NB4 (cell line): ENCODE measurements at regions not wholly inside any gene's neighbourhood (a gene's known extent, or its start where the extent isn't known, plus 50 kb on each side); places are given as distances from the start of the nearest gene placed in this dataset.

Experiments
- POLR2A ChIP-seq: IDR thresholded peaks from 2 replicates; pipeline ENCODE4 v1.6.1; 2011; ENCODE audit warnings: mild to moderate bottlenecking; ENCODE audit not compliant: insufficient read length; ENCODE audit errors: extremely low read depth
- TF ChIP-seq, protein P1 (sequence below): IDR thresholded peaks from one replicate; pipeline ENCODE4 v1.5.1; 2012; ENCODE audit warnings: low read depth, low read length

DNA sequence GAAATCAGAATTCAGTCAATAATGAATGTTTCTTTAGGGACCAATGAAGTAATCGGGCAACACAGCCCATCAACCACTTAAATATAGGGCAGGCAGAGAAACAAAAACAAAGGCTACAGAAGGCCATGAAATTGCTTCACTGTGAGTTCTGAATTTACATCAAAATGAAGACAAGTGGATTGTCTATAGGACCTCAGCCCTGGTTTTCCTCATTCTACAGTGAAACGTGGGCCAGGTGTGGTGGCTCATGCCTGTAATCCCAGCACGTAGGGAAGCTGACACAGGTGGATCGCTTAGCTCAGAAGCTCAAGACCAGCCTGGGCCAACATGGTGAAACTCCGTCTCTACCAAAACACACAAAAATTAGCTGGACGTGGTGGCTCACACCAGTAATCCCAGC, 416.0 kb downstream of the KLF12 start:
- TF ChIP-seq, protein P1, sequence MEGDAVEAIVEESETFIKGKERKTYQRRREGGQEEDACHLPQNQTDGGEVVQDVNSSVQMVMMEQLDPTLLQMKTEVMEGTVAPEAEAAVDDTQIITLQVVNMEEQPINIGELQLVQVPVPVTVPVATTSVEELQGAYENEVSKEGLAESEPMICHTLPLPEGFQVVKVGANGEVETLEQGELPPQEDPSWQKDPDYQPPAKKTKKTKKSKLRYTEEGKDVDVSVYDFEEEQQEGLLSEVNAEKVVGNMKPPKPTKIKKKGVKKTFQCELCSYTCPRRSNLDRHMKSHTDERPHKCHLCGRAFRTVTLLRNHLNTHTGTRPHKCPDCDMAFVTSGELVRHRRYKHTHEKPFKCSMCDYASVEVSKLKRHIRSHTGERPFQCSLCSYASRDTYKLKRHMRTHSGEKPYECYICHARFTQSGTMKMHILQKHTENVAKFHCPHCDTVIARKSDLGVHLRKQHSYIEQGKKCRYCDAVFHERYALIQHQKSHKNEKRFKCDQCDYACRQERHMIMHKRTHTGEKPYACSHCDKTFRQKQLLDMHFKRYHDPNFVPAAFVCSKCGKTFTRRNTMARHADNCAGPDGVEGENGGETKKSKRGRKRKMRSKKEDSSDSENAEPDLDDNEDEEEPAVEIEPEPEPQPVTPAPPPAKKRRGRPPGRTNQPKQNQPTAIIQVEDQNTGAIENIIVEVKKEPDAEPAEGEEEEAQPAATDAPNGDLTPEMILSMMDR: no peak
- no peak for TF ChIP-seq POLR2A
